Ovary (tissue), 3 donors: ENCODE measurements at regions not wholly inside any gene's neighbourhood (a gene's known extent, or its start where the extent isn't known, plus 50 kb on each side); places are given as distances from the start of the nearest gene placed in this dataset.

Experiments
- EP300 ChIP-seq: sonication (generic); formaldehyde crosslinking; IDR thresholded peaks from one replicate; pipeline ENCODE4 v1.6.1; 2017; ENCODE audit warnings: antibody characterized with exemption
- POLR2A ChIP-seq: fragments of 450-650 bp; IDR thresholded peaks from one replicate; pipeline ENCODE4 v1.6.1; 2017; ENCODE audit warnings: antibody characterized with exemption, mild to moderate bottlenecking, moderate library complexity
- TF ChIP-seq, protein P1 (sequence below), 3 donors: fragments of 450-650 bp in 2 of 3; fragments of 200-600 bp in 1 of 3; IDR thresholded peaks; one replicate each; pipeline versions ENCODE4 v1.5.1 to v1.8.0; 2016 to 2022; ENCODE audit warnings: antibody characterized with exemption in 3 of 3, mild to moderate bottlenecking in 1 of 3
- donor health status: DM: no; HTN: no; CAD: no.

DNA sequence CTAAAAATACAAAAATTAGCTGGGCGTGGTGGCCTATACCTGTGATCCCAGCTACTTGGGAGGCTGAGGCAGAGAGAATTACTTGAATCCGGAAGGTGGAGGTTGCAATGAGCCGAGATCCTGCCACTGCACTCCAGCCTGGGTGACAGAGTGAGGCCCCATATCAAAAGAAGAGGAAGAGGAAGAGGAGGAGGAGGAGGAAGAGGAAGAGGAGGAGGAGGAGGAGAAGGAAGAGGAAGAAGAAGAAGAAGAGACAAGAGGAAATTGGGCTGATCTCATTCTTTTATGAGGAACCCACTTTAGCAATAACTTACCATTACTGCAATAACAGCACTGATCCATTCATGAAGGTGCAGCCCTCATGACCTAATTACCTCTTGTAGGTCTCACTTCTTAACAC is 138.9 kb upstream of the GIMD1 start:
- TF ChIP-seq POLR2A, result no peak
- TF ChIP-seq, protein P1, sequence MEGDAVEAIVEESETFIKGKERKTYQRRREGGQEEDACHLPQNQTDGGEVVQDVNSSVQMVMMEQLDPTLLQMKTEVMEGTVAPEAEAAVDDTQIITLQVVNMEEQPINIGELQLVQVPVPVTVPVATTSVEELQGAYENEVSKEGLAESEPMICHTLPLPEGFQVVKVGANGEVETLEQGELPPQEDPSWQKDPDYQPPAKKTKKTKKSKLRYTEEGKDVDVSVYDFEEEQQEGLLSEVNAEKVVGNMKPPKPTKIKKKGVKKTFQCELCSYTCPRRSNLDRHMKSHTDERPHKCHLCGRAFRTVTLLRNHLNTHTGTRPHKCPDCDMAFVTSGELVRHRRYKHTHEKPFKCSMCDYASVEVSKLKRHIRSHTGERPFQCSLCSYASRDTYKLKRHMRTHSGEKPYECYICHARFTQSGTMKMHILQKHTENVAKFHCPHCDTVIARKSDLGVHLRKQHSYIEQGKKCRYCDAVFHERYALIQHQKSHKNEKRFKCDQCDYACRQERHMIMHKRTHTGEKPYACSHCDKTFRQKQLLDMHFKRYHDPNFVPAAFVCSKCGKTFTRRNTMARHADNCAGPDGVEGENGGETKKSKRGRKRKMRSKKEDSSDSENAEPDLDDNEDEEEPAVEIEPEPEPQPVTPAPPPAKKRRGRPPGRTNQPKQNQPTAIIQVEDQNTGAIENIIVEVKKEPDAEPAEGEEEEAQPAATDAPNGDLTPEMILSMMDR (IDR thresholded peaks at IDR 0.05), result no peak
- no peak for TF ChIP-seq EP300
